Right ventricle myocardium inferior (tissue), 1 donor: ENCODE measurements at regions not wholly inside any gene's neighbourhood (a gene's known extent, or its start where the extent isn't known, plus 50 kb on each side); places are given as distances from the start of the nearest gene placed in this dataset.

Experiments used
- ATAC-seq: fragments of 200-7000 bp; cut with Tn5 transposase; one replicate; pipeline ENCODE4 v1.9.1; 2020; ENCODE audit warnings: mild to moderate bottlenecking, moderate library complexity
- DNase-seq: peaks from one replicate; pipeline ENCODE4 v3.0.0; 2021; ENCODE audit errors: missing footprints
- intact Hi-C: fragments of 100-400 bp; cut with DNase I; formaldehyde crosslinking; loops from one replicate; pipeline ENCODE4 v1.11.0; 2022
- donor health status: DM: no; HTN: yes; CAD: no; lungs with severe emphysema.

- intact Hi-C loops, result loop anchor here (2.0 kb wide), 1 partner anchor 15 kb away; no protein-coding TSS in a partner anchor
Measured at GRCh38 chr12:27178255-27178654, 65.8 kb upstream of the STK38L start.

GRCh38 chr12:27178723-27179399, 65.2 kb upstream of the STK38L start:
- ATAC-seq, result peak; percentile 32
- intact Hi-C loops, result loop anchor here (2.0 kb wide), 1 partner anchor 14 kb away; no protein-coding TSS in a partner anchor
- DNase-seq, result no peak

More at GRCh38 chr12:27178255-27178654, 65.8 kb upstream of the STK38L start:
- ATAC-seq, result no peak
- DNase-seq, result no peak

GRCh38 chr12:27179400-27180214, 64.5 kb upstream of the STK38L start:
- intact Hi-C loops, result loop anchor here (2.0 kb wide), 1 partner anchor 13 kb away; no protein-coding TSS in a partner anchor
- no peak for DNase-seq
- peak; percentile 88 for ATAC-seq

GRCh38 chr12:27180906-27181505, 63.1 kb upstream of the STK38L start:
- ATAC-seq (no peak), DNase-seq (no peak)
- intact Hi-C loops, result no loop called here

GRCh38 chr12:27183342-27183741, 60.7 kb upstream of the STK38L start:
- intact Hi-C loops, result no loop called here
- DNase-seq, result no peak

GRCh38 chr12:27185234-27186021, 58.7 kb upstream of the STK38L start:
- ATAC-seq (peak; percentile 13), DNase-seq (no peak)
- intact Hi-C loops, result no loop called here

More at GRCh38 chr12:27183342-27183741, 60.7 kb upstream of the STK38L start:
- no peak for ATAC-seq

GRCh38 chr12:27186022-27186839, 57.9 kb upstream of the STK38L start:
- intact Hi-C loops, result no loop called here
- no peak for ATAC-seq
- DNase-seq, result no peak

- DNase-seq, result no peak
- ATAC-seq, result no peak
- intact Hi-C loops, result no loop called here
Measured at GRCh38 chr12:27187697-27188096, 56.4 kb upstream of the STK38L start.

GRCh38 chr12:27190761-27191160, 53.3 kb upstream of the STK38L start:
- ATAC-seq (no peak), DNase-seq (no peak)
- intact Hi-C loops, result loop anchor here (10.0 kb wide), 1 partner anchor 94 kb away; no protein-coding TSS in a partner anchor

GRCh38 chr12:27191531-27191930, 52.6 kb upstream of the STK38L start:
- no peak for ATAC-seq
- intact Hi-C loops, result loop anchor here (10.0 kb wide), 1 partner anchor 93 kb away; no protein-coding TSS in a partner anchor
- DNase-seq, result no peak

GRCh38 chr12:27192118-27192802, 51.8 kb upstream of the STK38L start:
- intact Hi-C loops, result loop anchor here (2.0 to 10.0 kb wide), 2 partner anchors 13 to 93 kb away; no protein-coding TSS in a partner anchor
- ATAC-seq, result no peak

GRCh38 chr12:27193106-27193505, 51.0 kb upstream of the STK38L start:
- ATAC-seq (peak; percentile 6), DNase-seq (no peak)
- intact Hi-C loops, result loop anchor here (2.0 to 10.0 kb wide), 2 partner anchors 14 to 92 kb away; no protein-coding TSS in a partner anchor

More at GRCh38 chr12:27192118-27192802, 51.8 kb upstream of the STK38L start:
- no peak for DNase-seq

GRCh38 chr12:27193854-27194544, 50.1 kb upstream of the STK38L start:
- ATAC-seq (peak; percentile 90), DNase-seq (no peak)
- intact Hi-C loops, result loop anchor here (2.0 to 10.0 kb wide), 2 partner anchors 15 to 91 kb away; no protein-coding TSS in a partner anchor
